Pancreas (tissue), 10 donors: ENCODE measurements at regions not wholly inside any gene's neighbourhood (a gene's known extent, or its start where the extent isn't known, plus 50 kb on each side); places are given as distances from the start of the nearest gene placed in this dataset.

Experiments
- ATAC-seq, 4 donors: fragments of 200-7000 bp; cut with Tn5 transposase; one replicate each; pipeline versions ENCODE4 v1.8.0 to v1.9.1; 2020; ENCODE audit warnings: mild to moderate bottlenecking in 4 of 4, moderate library complexity in 4 of 4
- DNase-seq, 6 donors: peaks; one replicate each; pipeline ENCODE4 v3.0.0-alpha.2; 2020
- FAIRE-seq: peaks from 2 replicates; lab custom pipeline; 2012; peaks lifted over from hg19 to GRCh38; lab: Jason Lieb, UNC
- H3K27ac ChIP-seq, 4 donors: fragments of 200-600 bp; sonication (generic); 1 replicate in 3 of 4; 2 replicates in 1 of 4; pipeline versions ENCODE4 v1.5.0 to v1.8.0; 2020
- H3K27me3 ChIP-seq, 4 donors: fragments of 200-600 bp; one replicate each; pipeline ENCODE4 v1.8.0; 2021
- H3K36me3 ChIP-seq, 3 donors: fragments of 200-600 bp; sonication (generic) in 1 of 3; one replicate each; pipeline versions ENCODE4 v1.5.0 to v1.8.0; 2020 to 2021
- H3K4me1 ChIP-seq, 3 donors: fragments of 200-600 bp; one replicate each; pipeline ENCODE4 v1.8.0; 2021
- H3K4me3 ChIP-seq, 4 donors: fragments of 200-600 bp; sonication (generic) in 2 of 4; one replicate each; pipeline versions ENCODE4 v1.5.0 to v1.8.0; 2020 to 2021
- H3K9me3 ChIP-seq, 4 donors: fragments of 200-600 bp; one replicate each; pipeline ENCODE4 v1.8.0; 2021
- WGBS, 2 donors: extraction: QIAGEN DNeasy Blood & Tissue Kit; methylation state at CpG; one replicate each; pipeline ENCODE4 v1.1.7; 2013; 5-methylcytosine and 5-hydroxymethylcytosine counted together
- intact Hi-C, 3 donors: fragments of 100-400 bp; cut with DNase I; formaldehyde crosslinking; loops; one replicate each; pipeline versions ENCODE4 v1.11.1 to v1.14.2; 2022
- TF ChIP-seq, protein P1 (sequence below), 4 donors: fragments of 200-600 bp; sonication (generic) in 3 of 4; IDR thresholded peaks; one replicate each; pipeline versions ENCODE4 v1.5.0 to v1.8.0; 2021; ENCODE audit warnings: antibody characterized with exemption in 4 of 4
- donor health status: healthy with polysubstance abuse.
- donor health status: DM: no; HTN: no; CAD: no; lungs with moderate emphysema.
- donor health status: DM: no; HTN: no; CAD: no.
- donor health status: control.
- donor health status: control.
- donor health status: Bipolar disorder and iron deficiency.
- donor health status: DM: yes; HTN: yes; CAD: no.
- donor health status: DM: no; HTN: no; CAD: no.
- donor health status: DM: no; HTN: no; CAD: no.
- donor health status: DM: yes; HTN: yes; CAD: no.

DNA sequence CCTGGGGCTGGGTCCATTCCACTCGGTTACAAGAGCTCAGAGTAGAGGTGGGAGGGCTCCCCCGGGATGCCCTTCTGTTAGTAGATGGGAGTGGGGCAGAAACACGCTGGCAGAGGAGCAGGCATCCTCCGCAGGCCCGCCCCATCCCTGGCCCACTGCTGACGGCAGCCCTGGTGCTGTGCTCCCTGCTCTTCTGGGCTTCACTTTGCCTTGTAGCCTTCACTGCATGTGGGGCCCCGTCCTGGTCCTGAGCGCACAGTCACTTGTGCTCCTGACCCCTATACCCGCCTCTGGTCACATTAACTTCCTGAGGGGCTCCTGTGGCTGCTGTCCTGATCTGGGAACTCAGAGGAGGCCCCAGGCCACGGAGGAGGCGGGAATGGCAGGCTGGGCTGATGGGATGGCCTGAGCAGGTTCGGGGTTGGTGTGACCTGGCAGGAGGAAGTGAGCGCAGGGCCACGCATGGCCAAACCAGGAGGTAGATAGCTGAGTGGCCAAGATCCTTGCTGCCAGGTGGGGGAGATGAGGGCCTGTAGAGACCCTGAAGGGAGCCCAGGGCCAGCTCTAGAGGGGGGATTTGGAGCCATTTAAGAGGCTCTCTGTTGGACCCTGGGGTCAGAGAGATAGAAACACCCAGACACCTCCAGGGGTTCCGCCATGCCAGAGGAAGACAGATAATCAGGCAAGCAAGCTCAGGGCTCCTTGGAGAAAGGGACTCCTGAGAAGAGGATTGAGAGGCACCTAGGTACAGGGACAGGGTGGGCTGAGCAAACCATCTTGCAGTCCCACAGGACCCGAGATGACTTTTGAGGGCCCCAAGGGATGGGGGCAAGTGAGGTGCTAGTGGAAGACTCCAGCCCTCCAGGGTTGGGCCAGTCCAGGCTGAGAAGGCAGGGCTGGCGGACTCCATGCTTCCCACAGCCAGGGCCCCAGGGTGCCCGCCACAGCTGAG lies 92.2 kb upstream of the PRR23E start:
- FAIRE-seq (no peak), ATAC-seq (no peak), DNase-seq (peak in 1 of 6 donors; percentile 47)
- Histone ChIP-seq H3K27me3 (no peaks in the 10 kb centered on the region), H3K27ac (no peak overlapping the region), H3K36me3 (no peaks in the 10 kb centered on the region), H3K4me1 (no peaks in the 10 kb centered on the region), H3K4me3 (no peak overlapping the region), H3K9me3 (no peaks in the 10 kb centered on the region)
- intact Hi-C loops = no loop called here
- 82 to 85% methylated on average over 17 to 18 of the region's 18 CpGs for WGBS, 2 donors
- TF ChIP-seq, protein P1, sequence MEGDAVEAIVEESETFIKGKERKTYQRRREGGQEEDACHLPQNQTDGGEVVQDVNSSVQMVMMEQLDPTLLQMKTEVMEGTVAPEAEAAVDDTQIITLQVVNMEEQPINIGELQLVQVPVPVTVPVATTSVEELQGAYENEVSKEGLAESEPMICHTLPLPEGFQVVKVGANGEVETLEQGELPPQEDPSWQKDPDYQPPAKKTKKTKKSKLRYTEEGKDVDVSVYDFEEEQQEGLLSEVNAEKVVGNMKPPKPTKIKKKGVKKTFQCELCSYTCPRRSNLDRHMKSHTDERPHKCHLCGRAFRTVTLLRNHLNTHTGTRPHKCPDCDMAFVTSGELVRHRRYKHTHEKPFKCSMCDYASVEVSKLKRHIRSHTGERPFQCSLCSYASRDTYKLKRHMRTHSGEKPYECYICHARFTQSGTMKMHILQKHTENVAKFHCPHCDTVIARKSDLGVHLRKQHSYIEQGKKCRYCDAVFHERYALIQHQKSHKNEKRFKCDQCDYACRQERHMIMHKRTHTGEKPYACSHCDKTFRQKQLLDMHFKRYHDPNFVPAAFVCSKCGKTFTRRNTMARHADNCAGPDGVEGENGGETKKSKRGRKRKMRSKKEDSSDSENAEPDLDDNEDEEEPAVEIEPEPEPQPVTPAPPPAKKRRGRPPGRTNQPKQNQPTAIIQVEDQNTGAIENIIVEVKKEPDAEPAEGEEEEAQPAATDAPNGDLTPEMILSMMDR (IDR thresholded peaks at IDR 0.05) = no peak

DNA sequence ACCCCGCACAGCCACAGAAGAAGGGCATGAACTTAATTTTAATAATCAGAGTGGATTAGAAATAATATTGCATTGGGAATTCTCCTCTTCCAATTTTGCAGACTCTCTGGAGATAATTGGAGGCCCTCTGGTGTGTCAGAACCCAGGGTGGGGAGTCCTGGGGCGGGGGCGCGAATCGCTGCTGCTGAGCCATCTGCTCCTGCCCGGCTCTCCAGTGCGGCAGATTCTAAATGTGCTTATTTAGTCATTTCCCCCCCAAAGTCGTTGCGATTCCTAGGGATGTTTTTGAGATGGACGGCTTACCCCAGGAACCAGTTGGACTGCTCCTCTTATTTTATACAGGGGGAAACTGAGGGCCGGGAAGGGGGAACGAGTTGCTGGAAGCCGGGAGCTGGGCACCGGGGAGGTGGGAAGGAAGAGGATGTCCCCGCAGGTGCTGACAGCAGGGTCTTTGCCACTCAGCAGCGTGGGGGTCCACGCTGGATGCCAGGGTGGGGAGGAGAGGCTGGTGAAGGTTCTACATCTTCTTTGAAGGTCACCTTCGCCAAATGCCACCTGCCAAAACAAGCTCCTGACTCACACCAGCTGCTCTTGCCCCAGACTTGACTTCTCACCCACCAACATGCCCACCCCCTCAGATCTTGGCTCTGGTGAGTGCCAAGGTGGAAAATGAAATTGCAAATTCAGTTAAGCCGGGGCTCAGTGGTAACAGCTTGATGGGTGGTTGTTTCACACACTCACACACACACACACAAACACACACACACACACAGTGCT lies 91.3 kb upstream of the PRR23E start:
- Histone ChIP-seq H3K4me3 (no peak overlapping the region), H3K36me3 (no peaks in the 10 kb centered on the region), H3K27me3 (no peaks in the 10 kb centered on the region), H3K9me3 (no peaks in the 10 kb centered on the region), H3K27ac (no peak overlapping the region), H3K4me1 (no peaks in the 10 kb centered on the region)
- intact Hi-C loops = no loop called here
- TF ChIP-seq, protein P1 (IDR thresholded peaks at IDR 0.05) = no peak
- WGBS, 2 donors = 82 to 88% methylated on average over 19 of the region's 19 CpGs
- DNase-seq = no peak
- ATAC-seq = no peak
- FAIRE-seq = no peak

DNA sequence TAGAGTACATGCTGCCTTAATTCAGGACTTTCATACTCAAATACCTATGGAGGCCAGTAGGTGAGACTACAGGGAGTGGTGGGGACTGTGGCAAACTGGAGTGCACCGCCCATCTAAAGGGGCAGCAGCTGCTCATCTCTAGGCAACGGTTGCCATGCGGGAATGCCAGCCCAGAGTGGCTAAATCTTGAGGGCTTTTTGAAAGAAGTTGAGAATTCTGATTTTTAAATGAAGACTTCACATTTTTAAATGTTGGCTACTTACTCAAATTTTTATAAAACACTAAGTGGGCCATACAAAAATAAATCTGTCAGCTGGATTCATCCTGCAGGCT lies 90.8 kb upstream of the PRR23E start:
- no peaks in the 10 kb centered on the region for H3K4me1 ChIP-seq
- no peak overlapping the region for H3K4me3 ChIP-seq
- TF ChIP-seq, protein P1 (IDR thresholded peaks at IDR 0.05) = no peak
- intact Hi-C loops = no loop called here
- FAIRE-seq = no peak
- no peak for DNase-seq
- no peak for ATAC-seq
- no peaks in the 10 kb centered on the region for H3K27me3 ChIP-seq
- H3K36me3 ChIP-seq = no peaks in the 10 kb centered on the region
- no peaks in the 10 kb centered on the region for H3K9me3 ChIP-seq
- 89 to 90% methylated on average over 3 of the region's 3 CpGs for WGBS, 2 donors
- no peak overlapping the region for H3K27ac ChIP-seq

DNA sequence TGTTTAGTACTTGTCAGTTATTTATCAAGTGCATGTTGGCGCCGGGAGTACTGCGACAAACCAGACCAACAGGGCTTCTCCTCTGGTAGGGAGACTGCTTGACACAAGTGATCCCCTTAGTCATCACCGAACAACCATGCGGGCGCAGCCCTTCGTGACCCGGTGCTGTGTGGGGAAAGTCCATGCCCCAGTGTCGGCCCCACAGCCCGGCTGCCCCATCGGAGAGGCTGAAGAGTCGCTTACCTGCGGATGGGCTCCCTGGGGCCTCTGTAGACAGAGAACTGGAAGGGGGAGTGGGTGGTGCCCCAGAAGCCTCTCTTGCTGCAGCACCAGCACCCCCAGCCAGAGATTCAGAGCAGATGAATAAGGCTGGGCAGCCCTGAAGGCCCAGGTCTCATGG lies 90.3 kb upstream of the PRR23E start:
- WGBS, 2 donors = 88 to 90% methylated on average over 13 of the region's 13 CpGs
- no peaks in the 10 kb centered on the region for H3K4me1 ChIP-seq
- no peaks in the 10 kb centered on the region for H3K9me3 ChIP-seq
- no peak overlapping the region for H3K27ac ChIP-seq
- ATAC-seq (no peak), FAIRE-seq (no peak), DNase-seq (no peak)
- H3K36me3 ChIP-seq = no peaks in the 10 kb centered on the region
- no peak overlapping the region for H3K4me3 ChIP-seq
- H3K27me3 ChIP-seq = no peaks in the 10 kb centered on the region
- TF ChIP-seq, protein P1 (IDR thresholded peaks at IDR 0.05) = no peak
- intact Hi-C loops = no loop called here
